ENCODE measurements at regions not wholly inside any gene's neighbourhood (a gene's known extent, or its start where the extent isn't known, plus 50 kb on each side); places are given as distances from the start of the nearest gene placed in this dataset.

- no TSS peak for BruUV-seq (replicated peaks)
- Histone ChIP-seq H3K9me3 (ENCODE audit: control insufficient read depth in 1 of 2, insufficient read depth in 1 of 2, low read depth in 1 of 2, low read length in 2 of 2) (no peaks in the 10 kb centered on the region), H3K27me3 (ENCODE audit: insufficient read depth, low read length) (no peaks in the 10 kb centered on the region), H3K9me2 (ENCODE audit: insufficient read depth) (no peaks in the 10 kb centered on the region), H3K4me1 (ENCODE audit: control insufficient read depth in 1 of 2, insufficient read depth in 2 of 2, low read length in 2 of 2) (no peaks in the 10 kb centered on the region), H3K27ac (ENCODE audit: low read depth, low read length) (no peak overlapping the region), H3K4me2 (ENCODE audit: low read length) (no peak overlapping the region), H2AFZ (ENCODE audit: low read depth, low read length, poor library complexity, severe bottlenecking) (no peak overlapping the region), H3K36me3 (ENCODE audit: control insufficient read depth in 1 of 2, insufficient read depth in 2 of 2, low read length in 2 of 2) (no peaks in the 10 kb centered on the region), H3K9ac (ENCODE audit: low read length) (no peak overlapping the region), H4K20me1 (ENCODE audit: insufficient read depth) (no peaks in the 10 kb centered on the region), H3K4me3 (replicated peaks in 1 of 2; ENCODE audit: low read depth in 1 of 2, low read length in 2 of 2) (no peak overlapping the region), H3K79me2 (ENCODE audit: insufficient read depth, low read length) (no peaks in the 10 kb centered on the region)
- no peak for ATAC-seq
- intact Hi-C loops (cut with micrococcal nuclease) = no loop called here
- ChIA-PET RAD21 (ENCODE audit: low non-redundant PET in 1 of 2, low total read pairs in 2 of 2, uncharacterized antibody in 2 of 2, unreplicated experiment in 2 of 2) (no interaction called here), CTCF (no interaction called here), POLR2A (no interaction called here)
- no peak for DNase-seq (ENCODE audit: low read depth, low spot score)
- no peak for TF ChIP-seq POLR2AphosphoS5 (IDR thresholded peaks at IDR 0.05; ENCODE audit: low read depth, low read length)
- TF ChIP-seq ZBTB33 (IDR thresholded peaks at IDR 0.05; ENCODE audit: extremely low read depth, insufficient replicate concordance, low read length) = no peak
- TF ChIP-seq EGR1 (IDR thresholded peaks at IDR 0.05; ENCODE audit: low read depth) = no peak
- TF ChIP-seq POLR2A (IDR thresholded peaks at IDR 0.05; ENCODE audit: borderline replicate concordance, extremely low read depth, insufficient read depth, insufficient read length) = no peak
- TF ChIP-seq ZNF274 (IDR thresholded peaks at IDR 0.05; ENCODE audit: low read depth, low read length) = no peak
- TF ChIP-seq SIN3A (IDR thresholded peaks at IDR 0.05; ENCODE audit: low read depth) = no peak
- TF ChIP-seq JUND (IDR thresholded peaks at IDR 0.05) = no peak
- no peak for TF ChIP-seq FOSL1 (IDR thresholded peaks at IDR 0.05; ENCODE audit: low read depth)
- TF ChIP-seq, protein P1, sequence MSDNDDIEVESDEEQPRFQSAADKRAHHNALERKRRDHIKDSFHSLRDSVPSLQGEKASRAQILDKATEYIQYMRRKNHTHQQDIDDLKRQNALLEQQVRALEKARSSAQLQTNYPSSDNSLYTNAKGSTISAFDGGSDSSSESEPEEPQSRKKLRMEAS (IDR thresholded peaks at IDR 0.05) = no peak
- TF ChIP-seq EZH2phosphoT487 (IDR thresholded peaks at IDR 0.05; ENCODE audit: borderline replicate concordance) = no peak
- TF ChIP-seq EZH2 (IDR thresholded peaks at IDR 0.05) = no peak
- TF ChIP-seq ATF3 (IDR thresholded peaks at IDR 0.05) = no peak
- no peak for TF ChIP-seq CBX3 (IDR thresholded peaks at IDR 0.05; ENCODE audit: low read depth)
These were observed 613.5 kb upstream of the TBX3 start for GRCh38 chr12:115297445-115297844.

Data from HCT116 (cell line).